Activated naive CD4-positive, alpha-beta T cell treated with anti-CD3 and anti-CD28 coated beads, Interleukin-2, amount 50 U/mL, for 24 hours (primary cell): ENCODE measurements at regions not wholly inside any gene's neighbourhood (a gene's known extent, or its start where the extent isn't known, plus 50 kb on each side); places are given as distances from the start of the nearest gene placed in this dataset.
A peak's percentile ranks its signal among the peaks of the same experiment; 100 is the strongest.

Experiments
- H3K27ac Mint-ChIP-seq: one replicate; pipeline ENCODE4 v1.8.0; 2021; ENCODE audit warnings: mild to moderate bottlenecking, mixed read lengths
- H3K27me3 Mint-ChIP-seq: one replicate; pipeline ENCODE4 v1.8.0; 2021; ENCODE audit warnings: mixed read lengths
- H3K36me3 Mint-ChIP-seq: one replicate; pipeline ENCODE4 v1.8.0; 2021; ENCODE audit warnings: mixed read lengths
- H3K4me1 Mint-ChIP-seq: one replicate; pipeline ENCODE4 v1.8.0; 2021; ENCODE audit warnings: mixed read lengths
- H3K4me3 Mint-ChIP-seq: one replicate; pipeline ENCODE4 v1.8.0; 2021; ENCODE audit warnings: mild to moderate bottlenecking, mixed read lengths
- H3K9me3 Mint-ChIP-seq: one replicate; pipeline ENCODE4 v1.8.0; 2021; ENCODE audit warnings: mixed read lengths

- H3K9me3 Mint-ChIP-seq: no peaks in the 10 kb centered on the region
- peaks cover 8% of the 10 kb centered on the region for H3K27me3 Mint-ChIP-seq
- no peaks in the 10 kb centered on the region for H3K4me1 Mint-ChIP-seq
- no peaks in the 10 kb centered on the region for H3K36me3 Mint-ChIP-seq
- H3K4me3 Mint-ChIP-seq: no peak overlapping the region
- no peak overlapping the region for H3K27ac Mint-ChIP-seq
Measured at GRCh38 chr3:144264794-144265193, 293.2 kb downstream of the DIPK2A start.

- Mint-ChIP-seq H3K36me3 (no peaks in the 10 kb centered on the region), H3K9me3 (no peaks in the 10 kb centered on the region), H3K27me3 (peaks cover 3% of the 10 kb centered on the region), H3K4me1 (no peaks in the 10 kb centered on the region), H3K4me3 (no peak overlapping the region), H3K27ac (no peak overlapping the region)
Measured at GRCh38 chr3:144265542-144266100, 294.0 kb downstream of the DIPK2A start.

DNA sequence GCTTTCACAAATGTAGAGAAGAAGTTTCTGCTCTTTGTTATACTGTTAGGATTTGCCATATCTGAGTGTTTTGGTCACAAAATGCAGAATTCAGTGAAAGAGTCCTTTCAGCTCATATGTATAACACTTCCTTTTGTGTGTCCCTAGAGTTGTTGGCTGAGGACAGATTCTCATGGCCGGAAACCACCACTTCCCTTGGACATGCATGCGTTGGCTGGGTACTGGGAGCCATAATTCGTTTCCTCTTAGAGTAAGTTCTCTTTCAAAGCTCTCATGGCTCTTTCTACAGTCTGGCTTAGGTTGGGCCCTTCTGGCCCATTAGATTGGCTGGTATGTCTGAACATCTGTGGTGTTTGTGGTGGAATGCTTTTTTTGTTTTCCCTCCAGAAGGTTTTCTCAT lies 298.5 kb downstream of the DIPK2A start:
- peaks cover 5% of the 10 kb centered on the region for H3K27me3 Mint-ChIP-seq
- H3K36me3 Mint-ChIP-seq: no peaks in the 10 kb centered on the region
- no peak overlapping the region for H3K4me3 Mint-ChIP-seq
- peaks cover 3% of the 10 kb centered on the region for H3K4me1 Mint-ChIP-seq
- H3K27ac Mint-ChIP-seq: no peak overlapping the region
- no peaks in the 10 kb centered on the region for H3K9me3 Mint-ChIP-seq

DNA sequence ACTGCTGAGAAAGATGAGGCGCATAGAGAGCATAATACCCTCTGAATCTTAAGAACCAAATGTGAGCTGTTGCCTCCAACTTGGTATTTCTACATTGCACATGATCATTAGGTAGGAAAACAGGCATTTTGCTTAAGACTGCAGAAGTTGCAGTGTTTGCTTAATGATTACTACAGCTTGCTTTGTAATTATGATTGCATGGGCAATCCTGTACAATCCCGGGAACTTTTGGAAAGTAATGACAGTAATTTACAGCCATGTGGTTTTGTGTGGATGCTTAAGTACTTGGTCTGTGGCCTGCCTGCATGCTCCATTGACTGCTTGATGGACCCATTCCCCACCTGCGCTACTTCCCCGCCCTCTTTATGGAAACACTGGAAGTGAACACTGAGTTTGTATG lies 301.1 kb downstream of the DIPK2A start:
- Mint-ChIP-seq H3K4me1 (peaks cover 5% of the 10 kb centered on the region), H3K27me3 (peaks cover 2% of the 10 kb centered on the region), H3K36me3 (no peaks in the 10 kb centered on the region), H3K4me3 (no peak overlapping the region), H3K27ac (no peak overlapping the region), H3K9me3 (no peaks in the 10 kb centered on the region)

- Mint-ChIP-seq H3K27me3 (peaks cover 2% of the 10 kb centered on the region), H3K4me1 (peaks cover 5% of the 10 kb centered on the region), H3K9me3 (no peaks in the 10 kb centered on the region), H3K36me3 (no peaks in the 10 kb centered on the region), H3K4me3 (no peak overlapping the region), H3K27ac (no peak overlapping the region)
Measured at GRCh38 chr3:144273601-144274000, 302.0 kb downstream of the DIPK2A start.

GRCh38 chr3:144275005-144275404 lies 303.4 kb downstream of the DIPK2A start:
- Mint-ChIP-seq H3K4me3 (no peak overlapping the region), H3K4me1 (peaks cover 5% of the 10 kb centered on the region), H3K27ac (peak overlapping the region; percentile 63), H3K27me3 (peaks cover 2% of the 10 kb centered on the region), H3K9me3 (no peaks in the 10 kb centered on the region), H3K36me3 (no peaks in the 10 kb centered on the region)

DNA sequence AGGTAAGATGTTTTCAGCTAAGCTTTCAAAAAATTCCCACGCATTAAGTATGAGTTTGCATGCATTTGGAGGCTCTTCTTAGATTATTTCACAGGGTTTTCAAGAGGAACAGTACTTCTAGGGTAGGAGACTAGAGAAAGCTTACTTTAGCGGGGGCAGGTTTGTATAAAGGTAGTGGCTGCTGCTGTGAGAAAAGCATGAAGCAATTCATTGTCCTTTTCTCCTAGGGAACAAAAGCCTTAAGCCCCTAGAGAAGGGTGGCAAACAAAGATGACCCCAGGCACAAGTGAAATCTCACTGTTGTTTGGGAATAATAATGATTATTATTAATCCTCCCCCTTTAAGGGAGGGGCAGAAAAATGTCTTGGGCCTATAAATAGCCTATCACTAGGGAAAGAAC lies 310.7 kb downstream of the DIPK2A start:
- Mint-ChIP-seq H3K27ac (no peak overlapping the region), H3K4me1 (no peaks in the 10 kb centered on the region), H3K27me3 (peaks cover 2% of the 10 kb centered on the region), H3K9me3 (no peaks in the 10 kb centered on the region), H3K4me3 (no peak overlapping the region), H3K36me3 (no peaks in the 10 kb centered on the region)

GRCh38 chr3:144286235-144286910 lies 314.8 kb downstream of the DIPK2A start:
- Mint-ChIP-seq H3K27me3 (peaks cover 4% of the 10 kb centered on the region), H3K36me3 (no peaks in the 10 kb centered on the region), H3K4me3 (no peak overlapping the region), H3K9me3 (peaks cover 5% of the 10 kb centered on the region), H3K27ac (no peak overlapping the region), H3K4me1 (no peaks in the 10 kb centered on the region)

DNA sequence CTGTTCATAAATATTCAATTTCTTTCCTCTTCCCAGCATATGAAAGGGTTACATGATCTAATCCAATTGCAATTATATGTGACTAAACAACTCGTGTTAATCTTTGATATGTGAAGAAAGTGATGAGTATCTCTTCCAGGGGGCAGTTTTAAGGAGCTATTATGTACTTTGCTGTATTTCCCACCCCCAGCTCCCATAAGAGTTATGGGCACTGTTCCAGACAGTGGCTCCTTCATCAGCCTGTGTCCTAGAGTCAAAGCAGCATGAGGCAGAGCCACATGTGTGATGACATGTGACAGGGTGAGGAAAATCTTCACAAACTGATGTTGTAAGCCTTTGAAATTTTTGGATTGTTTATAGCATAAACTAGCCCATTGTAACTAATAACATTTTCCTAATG lies 315.4 kb downstream of the DIPK2A start:
- H3K27ac Mint-ChIP-seq: no peak overlapping the region
- H3K4me3 Mint-ChIP-seq: no peak overlapping the region
- peaks cover 5% of the 10 kb centered on the region for H3K9me3 Mint-ChIP-seq
- no peaks in the 10 kb centered on the region for H3K36me3 Mint-ChIP-seq
- no peaks in the 10 kb centered on the region for H3K4me1 Mint-ChIP-seq
- peaks cover 4% of the 10 kb centered on the region for H3K27me3 Mint-ChIP-seq

DNA sequence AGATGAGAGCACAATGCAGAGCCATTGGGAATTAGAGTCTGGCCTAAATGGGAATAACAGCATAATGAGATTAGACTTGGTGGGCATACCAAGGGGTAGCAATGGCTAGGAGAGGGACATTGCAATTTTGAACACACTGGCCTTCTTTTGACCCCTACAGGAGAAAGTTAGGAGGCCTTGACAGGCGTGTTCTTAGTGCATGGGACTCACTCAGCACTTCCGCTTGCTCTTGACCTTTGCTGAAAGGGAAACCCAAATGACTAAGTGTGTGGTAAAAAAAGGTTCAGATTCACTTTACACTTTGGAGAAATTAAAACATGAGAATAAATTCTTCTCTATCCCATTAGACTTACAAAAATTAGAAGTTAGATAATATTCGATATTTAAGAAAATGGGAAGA lies 317.4 kb downstream of the DIPK2A start:
- Mint-ChIP-seq H3K27ac (no peak overlapping the region), H3K4me1 (no peaks in the 10 kb centered on the region), H3K4me3 (no peak overlapping the region), H3K27me3 (peaks cover 4% of the 10 kb centered on the region), H3K36me3 (no peaks in the 10 kb centered on the region), H3K9me3 (peaks cover 5% of the 10 kb centered on the region)

DNA sequence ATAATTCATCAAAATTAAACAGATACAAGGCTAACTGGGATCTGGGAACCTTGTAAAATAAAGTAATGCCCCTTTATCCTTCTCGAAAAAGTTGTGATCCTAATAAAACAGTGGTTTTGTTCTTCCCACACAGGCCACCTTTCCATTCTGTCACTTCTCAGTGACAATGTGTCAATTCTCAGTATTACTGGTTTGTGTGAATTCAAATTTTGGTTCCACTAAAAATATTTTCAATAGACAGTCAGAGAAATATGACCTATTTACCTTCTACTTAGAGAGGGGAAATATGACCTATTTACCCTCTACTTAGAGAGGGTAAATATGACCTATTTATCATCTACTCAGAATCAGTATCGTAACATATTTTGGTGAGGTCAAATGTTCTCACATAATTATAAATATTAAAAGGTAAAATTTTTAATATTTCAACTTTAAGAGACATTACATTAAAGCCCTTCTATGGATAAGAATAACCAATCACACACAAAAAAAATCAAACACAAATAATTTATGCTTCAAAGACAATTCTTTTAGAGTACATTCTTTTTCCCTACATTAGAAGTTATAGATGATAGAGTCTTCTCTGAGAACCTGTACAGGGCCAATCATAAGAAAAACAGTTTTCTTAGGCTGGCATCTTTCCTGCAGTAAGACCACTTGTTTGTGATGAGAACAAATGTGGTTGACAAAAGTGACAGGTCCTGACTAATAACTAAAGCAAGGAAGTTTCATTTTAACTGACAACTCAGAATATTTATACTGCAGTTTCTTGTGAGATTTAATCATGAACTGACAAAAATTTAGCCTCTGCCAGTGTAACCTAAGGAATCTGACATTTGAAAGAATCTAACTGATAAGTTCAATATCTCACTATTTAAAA lies 323.3 kb downstream of the DIPK2A start:
- H3K9me3 Mint-ChIP-seq: no peaks in the 10 kb centered on the region
- no peaks in the 10 kb centered on the region for H3K27me3 Mint-ChIP-seq
- H3K4me3 Mint-ChIP-seq: no peak overlapping the region
- no peaks in the 10 kb centered on the region for H3K36me3 Mint-ChIP-seq
- no peaks in the 10 kb centered on the region for H3K4me1 Mint-ChIP-seq
- H3K27ac Mint-ChIP-seq: no peak overlapping the region

DNA sequence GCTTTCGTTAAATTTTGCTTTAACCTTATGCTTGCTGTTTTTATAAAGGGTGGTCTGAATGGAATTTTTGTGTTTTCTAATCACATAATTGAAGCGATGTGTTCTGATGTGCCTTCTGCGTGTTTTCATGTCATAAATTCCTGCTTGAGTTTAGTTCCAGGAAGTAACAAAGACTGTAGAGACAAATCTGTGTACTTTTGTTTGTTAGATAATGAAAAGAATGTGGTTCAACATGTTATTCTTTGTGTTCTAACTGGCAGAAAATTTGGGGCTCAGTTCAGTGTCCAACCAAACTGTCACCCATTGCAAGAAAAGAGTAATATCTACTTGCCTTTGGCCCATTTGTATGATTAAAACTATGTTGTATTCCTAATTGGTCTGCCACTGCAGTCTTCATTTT lies 324.0 kb downstream of the DIPK2A start:
- no peaks in the 10 kb centered on the region for H3K4me1 Mint-ChIP-seq
- no peak overlapping the region for H3K4me3 Mint-ChIP-seq
- no peak overlapping the region for H3K27ac Mint-ChIP-seq
- peaks cover 2% of the 10 kb centered on the region for H3K27me3 Mint-ChIP-seq
- no peaks in the 10 kb centered on the region for H3K9me3 Mint-ChIP-seq
- no peaks in the 10 kb centered on the region for H3K36me3 Mint-ChIP-seq

- no peaks in the 10 kb centered on the region for H3K4me1 Mint-ChIP-seq
- H3K27me3 Mint-ChIP-seq: peaks cover 3% of the 10 kb centered on the region
- H3K27ac Mint-ChIP-seq: no peak overlapping the region
- H3K4me3 Mint-ChIP-seq: no peak overlapping the region
- no peaks in the 10 kb centered on the region for H3K36me3 Mint-ChIP-seq
- no peaks in the 10 kb centered on the region for H3K9me3 Mint-ChIP-seq
Measured at GRCh38 chr3:144296808-144297207, 325.2 kb downstream of the DIPK2A start.

- H3K4me3 Mint-ChIP-seq: no peak overlapping the region
- no peak overlapping the region for H3K27ac Mint-ChIP-seq
- H3K4me1 Mint-ChIP-seq: no peaks in the 10 kb centered on the region
- H3K27me3 Mint-ChIP-seq: peaks cover 3% of the 10 kb centered on the region
- H3K9me3 Mint-ChIP-seq: peaks cover 4% of the 10 kb centered on the region
- no peaks in the 10 kb centered on the region for H3K36me3 Mint-ChIP-seq
Measured at GRCh38 chr3:144301863-144302262, 330.2 kb downstream of the DIPK2A start.

DNA sequence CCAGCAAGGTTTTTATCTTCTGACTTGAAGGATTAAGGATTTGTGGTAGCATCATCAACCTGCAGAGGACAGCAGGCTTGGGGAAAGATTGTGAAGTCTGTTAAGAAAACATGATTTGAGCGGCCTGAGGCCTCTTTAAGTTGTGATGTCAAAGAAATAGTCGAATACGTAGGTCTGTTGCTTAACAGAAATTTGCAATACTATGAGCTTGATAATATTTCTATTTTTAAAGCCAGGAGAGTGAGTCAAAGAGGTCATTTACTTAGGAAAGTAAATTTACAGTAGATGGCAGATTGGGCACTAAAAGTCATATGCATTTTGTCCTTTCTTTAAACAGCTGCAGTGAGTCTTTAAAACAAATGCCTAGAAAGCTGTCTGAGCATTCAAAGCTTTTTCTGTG lies 336.3 kb downstream of the DIPK2A start:
- no peaks in the 10 kb centered on the region for H3K36me3 Mint-ChIP-seq
- H3K4me3 Mint-ChIP-seq: no peak overlapping the region
- peaks cover 5% of the 10 kb centered on the region for H3K27me3 Mint-ChIP-seq
- H3K4me1 Mint-ChIP-seq: no peaks in the 10 kb centered on the region
- H3K9me3 Mint-ChIP-seq: peaks cover 16% of the 10 kb centered on the region
- H3K27ac Mint-ChIP-seq: no peak overlapping the region

DNA sequence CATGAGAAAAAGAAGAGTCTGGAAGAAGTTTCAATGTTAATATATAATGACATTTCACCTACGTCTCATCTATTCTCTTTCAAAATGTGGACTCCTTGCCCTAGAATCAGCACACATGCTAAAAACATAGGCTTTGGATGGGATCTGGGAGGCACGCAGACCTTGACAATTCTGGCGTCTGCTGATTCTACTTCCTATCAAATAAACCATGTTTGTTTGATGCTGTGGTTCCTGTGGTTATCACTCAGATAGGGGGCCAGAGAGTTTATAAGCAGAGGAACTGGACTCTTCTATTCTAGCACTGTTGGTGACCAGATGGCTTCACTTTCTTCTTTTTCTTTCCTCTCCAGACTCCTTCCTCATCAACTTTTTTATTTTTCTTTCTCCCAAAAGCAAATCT lies 336.8 kb downstream of the DIPK2A start:
- H3K27ac Mint-ChIP-seq: no peak overlapping the region
- no peaks in the 10 kb centered on the region for H3K36me3 Mint-ChIP-seq
- H3K9me3 Mint-ChIP-seq: peaks cover 16% of the 10 kb centered on the region
- H3K4me3 Mint-ChIP-seq: no peak overlapping the region
- H3K27me3 Mint-ChIP-seq: peaks cover 5% of the 10 kb centered on the region
- H3K4me1 Mint-ChIP-seq: no peaks in the 10 kb centered on the region
